HG03469 (cell line): ENCODE measurements at regions not wholly inside any gene's neighbourhood (a gene's known extent, or its start where the extent isn't known, plus 50 kb on each side); places are given as distances from the start of the nearest gene placed in this dataset.
"Not testable (repeated sequence)": the region's sequence is repeated elsewhere in the genome, so short reads cannot be mapped to it uniquely, and the experiment has no call there.

Experiments
- ATAC-seq: cut with Tn5 transposase; IDR thresholded peaks from one replicate; pipeline ENCODE4 v1.9.1; 2021; ENCODE audit warnings: mild to moderate bottlenecking, moderate library complexity, moderate number of reproducible peaks; ENCODE audit not compliant: unreplicated experiment

- ATAC-seq = no peak
Observed at GRCh38 chrX:138875472-138875871, 164.0 kb upstream of the FGF13 start.

- ATAC-seq = no peak
Observed at GRCh38 chrX:138874271-138874935, 162.9 kb upstream of the FGF13 start.

- not testable (repeated sequence) for ATAC-seq
Observed at GRCh38 chrX:138873640-138874039, 162.1 kb upstream of the FGF13 start.

GRCh38 chrX:138872537-138872936, 161.0 kb upstream of the FGF13 start:
- ATAC-seq = no peak

- no peak for ATAC-seq
Observed at GRCh38 chrX:138871739-138872138, 160.2 kb upstream of the FGF13 start.

GRCh38 chrX:138866643-138867042, 155.1 kb upstream of the FGF13 start:
- ATAC-seq = no peak

GRCh38 chrX:138865093-138865649, 153.7 kb upstream of the FGF13 start:
- no peak for ATAC-seq

GRCh38 chrX:138859421-138859820, 147.9 kb upstream of the FGF13 start:
- no peak for ATAC-seq

GRCh38 chrX:138858951-138859350, 147.4 kb upstream of the FGF13 start:
- ATAC-seq = no peak

GRCh38 chrX:138858438-138858837, 146.9 kb upstream of the FGF13 start:
- ATAC-seq = no peak

GRCh38 chrX:138856881-138857604, 145.5 kb upstream of the FGF13 start:
- no peak for ATAC-seq

- ATAC-seq = no peak
Observed at GRCh38 chrX:138853936-138854335, 142.4 kb upstream of the FGF13 start.

GRCh38 chrX:138849521-138849920, 138.0 kb upstream of the FGF13 start:
- ATAC-seq = no peak

- ATAC-seq = no peak
Observed at GRCh38 chrX:138847930-138848329, 136.4 kb upstream of the FGF13 start.

GRCh38 chrX:138845786-138846185, 134.3 kb upstream of the FGF13 start:
- no peak for ATAC-seq

GRCh38 chrX:138807400-138807799, 95.9 kb upstream of the FGF13 start:
- not testable (repeated sequence) for ATAC-seq

GRCh38 chrX:138794246-138794645, 82.7 kb upstream of the FGF13 start:
- no peak for ATAC-seq

- ATAC-seq = no peak
Observed at GRCh38 chrX:138791551-138791950, 80.0 kb upstream of the FGF13 start.

- no peak for ATAC-seq
Observed at GRCh38 chrX:138788771-138789170, 77.3 kb upstream of the FGF13 start.

GRCh38 chrX:138778576-138778909, 67.0 kb upstream of the FGF13 start:
- ATAC-seq = not testable (repeated sequence)

- ATAC-seq = not testable (repeated sequence)
Observed at GRCh38 chrX:138777908-138778575, 66.5 kb upstream of the FGF13 start.

- no peak for ATAC-seq
Observed at GRCh38 chrX:138777230-138777629, 65.7 kb upstream of the FGF13 start.
